WTC11 (cell line): ENCODE measurements at regions not wholly inside any gene's neighbourhood (a gene's known extent, or its start where the extent isn't known, plus 50 kb on each side); places are given as distances from the start of the nearest gene placed in this dataset.

Experiments
- AFF4 ChIP-seq: sonication (generic); formaldehyde crosslinking; IDR thresholded peaks from 2 replicates; pipeline ENCODE4 v1.8.1; 2023; ENCODE audit warnings: mild to moderate bottlenecking, missing genetic modification reagents, borderline replicate concordance
- ARID4B ChIP-seq: sonication (generic); formaldehyde crosslinking; IDR thresholded peaks from 2 replicates; pipeline ENCODE4 v1.8.0; 2023; ENCODE audit warnings: missing genetic modification reagents, mild to moderate bottlenecking, borderline replicate concordance
- CTCF ChIP-seq: fragments of 200-600 bp; IDR thresholded peaks from 2 replicates; pipeline ENCODE4 v1.8.0; 2022; ENCODE audit warnings: antibody characterized with exemption
- EMX1 ChIP-seq: fragments of 250-450 bp; sonication (Bioruptor Pico); IDR thresholded peaks from 2 replicates; pipeline ENCODE4 v1.8.0; 2021; ENCODE audit warnings: mild to moderate bottlenecking
- ETV6 ChIP-seq: sonication (generic); formaldehyde crosslinking; IDR thresholded peaks from 2 replicates; pipeline ENCODE4 v1.8.1; 2022; ENCODE audit warnings: mild to moderate bottlenecking, missing genetic modification reagents
- GABPB1 ChIP-seq: sonication (generic); formaldehyde crosslinking; IDR thresholded peaks from 2 replicates; pipeline ENCODE4 v1.8.1; 2023; ENCODE audit warnings: mild to moderate bottlenecking, missing genetic modification reagents
- MXD4 ChIP-seq: fragments of 250-450 bp; sonication (Bioruptor Pico); IDR thresholded peaks from 2 replicates; pipeline ENCODE4 v1.8.0; 2021; ENCODE audit warnings: mild to moderate bottlenecking, moderate library complexity, borderline replicate concordance
- USF1 ChIP-seq: sonication (generic); formaldehyde crosslinking; IDR thresholded peaks from 2 replicates; pipeline ENCODE4 v1.8.0; 2022; ENCODE audit warnings: mild to moderate bottlenecking, missing genetic modification reagents
- ZBTB21 ChIP-seq: sonication (generic); formaldehyde crosslinking; IDR thresholded peaks from 2 replicates; pipeline ENCODE4 v1.8.1; 2023; ENCODE audit warnings: mild to moderate bottlenecking, missing genetic modification reagents, borderline replicate concordance
- ZBTB43 ChIP-seq: sonication (generic); formaldehyde crosslinking; IDR thresholded peaks from 2 replicates; pipeline ENCODE4 v1.8.1; 2023; ENCODE audit warnings: mild to moderate bottlenecking, missing genetic modification reagents
- ZNF416 ChIP-seq: fragments of 250-450 bp; sonication (Bioruptor Pico); IDR thresholded peaks from 2 replicates; pipeline ENCODE4 v1.9.0; 2021; ENCODE audit warnings: mild to moderate bottlenecking, inconsistent platforms

GRCh38 chr6:140609956-140610355 lies 1235.5 kb upstream of the CITED2 start:
- TF ChIP-seq EMX1 (CRISPR knock-in tag), result no peak
- no peak for TF ChIP-seq ZBTB21
- no peak for TF ChIP-seq CTCF
- no peak for TF ChIP-seq ZBTB43 (CRISPR knock-in tag)
- TF ChIP-seq ETV6, result no peak
- no peak for TF ChIP-seq ZNF416
- no peak for TF ChIP-seq GABPB1
- no peak for TF ChIP-seq AFF4
- no peak for TF ChIP-seq ARID4B (CRISPR knock-in tag)
- no peak for TF ChIP-seq MXD4
- TF ChIP-seq USF1 (CRISPR knock-in tag), result no peak
